ENCODE measurements at regions not wholly inside any gene's neighbourhood (a gene's known extent, or its start where the extent isn't known, plus 50 kb on each side); places are given as distances from the start of the nearest gene placed in this dataset.

DNA sequence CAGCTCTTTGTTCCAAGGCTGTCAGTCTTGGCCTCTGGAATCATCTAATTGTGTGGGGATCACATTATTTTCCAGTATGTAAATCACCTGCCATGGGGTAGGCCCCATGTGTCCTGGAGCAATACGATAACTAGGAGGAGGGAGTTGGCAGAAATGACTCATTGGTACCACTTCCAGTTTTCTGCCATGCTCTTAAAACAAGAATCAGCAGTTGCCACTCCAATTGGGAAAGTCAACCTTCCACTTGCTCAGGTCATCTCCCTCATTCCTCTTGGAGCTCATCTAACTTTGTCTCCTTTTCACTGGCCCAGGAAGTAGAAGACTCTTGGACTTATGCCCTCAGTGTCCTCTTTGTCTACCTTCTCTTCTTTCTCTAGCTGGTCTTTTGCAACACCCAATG lies 487.0 kb downstream of the SLC4A3 start:
- Histone ChIP-seq H3K18ac (ENCODE audit: insufficient read length, low read depth, low read length) (no peak overlapping the region), H3K23ac (ENCODE audit: insufficient read length, low read depth, low read length) (no peak overlapping the region), H3K9me3 (ENCODE audit: control insufficient read depth, low read depth, low read length) (no peaks in the 10 kb centered on the region), H2BK12ac (ENCODE audit: insufficient read length, low read depth, low read length) (no peak overlapping the region), H3K79me2 (ENCODE audit: insufficient read depth, low read length) (no peaks in the 10 kb centered on the region), H3K79me1 (ENCODE audit: insufficient read depth, low read depth, low read length, poor library complexity, severe bottlenecking) (no peaks in the 10 kb centered on the region), H3K27me3 (ENCODE audit: insufficient read depth, low read length) (no peaks in the 10 kb centered on the region), H3K4me1 (ENCODE audit: insufficient read depth, low read length) (no peaks in the 10 kb centered on the region), H3K4me2 (ENCODE audit: insufficient read depth, insufficient read length, low read length) (no peak overlapping the region), H2AK5ac (ENCODE audit: insufficient read length, low read length) (no peak overlapping the region), H4K91ac (ENCODE audit: insufficient read length, low read depth, low read length) (no peak overlapping the region), H3K9ac (ENCODE audit: extremely low read depth, insufficient read length, low read length) (no peak overlapping the region), H4K5ac (ENCODE audit: insufficient read length, low read depth, low read length) (no peak overlapping the region), H3K14ac (ENCODE audit: insufficient read depth, low read length) (no peak overlapping the region), H2BK120ac (ENCODE audit: low read depth, low read length, poor library complexity, severe bottlenecking) (no peak overlapping the region), H3K27ac (ENCODE audit: insufficient read length, low read depth, low read length) (no peak overlapping the region), H2BK20ac (ENCODE audit: low read depth, low read length, poor library complexity, severe bottlenecking) (no peak overlapping the region), H3K23me2 (ENCODE audit: insufficient read length, low read depth, low read length, poor library complexity, severe bottlenecking) (no peaks in the 10 kb centered on the region), H3K4ac (ENCODE audit: low read depth, low read length) (no peak overlapping the region), H2AFZ (ENCODE audit: low read length) (no peak overlapping the region), H3T11ph (ENCODE audit: low read length) (no peak overlapping the region), H3K56ac (ENCODE audit: insufficient read length, low read depth, low read length) (no peak overlapping the region), H2BK5ac (ENCODE audit: insufficient read length, low read length) (no peak overlapping the region), H2BK15ac (ENCODE audit: low read depth, low read length) (no peak overlapping the region), H4K8ac (replicated peaks; ENCODE audit: insufficient read length, low read depth, low read length) (no peak overlapping the region), H4K20me1 (ENCODE audit: control insufficient read depth, insufficient read depth, insufficient read length) (no peaks in the 10 kb centered on the region)
- TF ChIP-seq, protein P1, sequence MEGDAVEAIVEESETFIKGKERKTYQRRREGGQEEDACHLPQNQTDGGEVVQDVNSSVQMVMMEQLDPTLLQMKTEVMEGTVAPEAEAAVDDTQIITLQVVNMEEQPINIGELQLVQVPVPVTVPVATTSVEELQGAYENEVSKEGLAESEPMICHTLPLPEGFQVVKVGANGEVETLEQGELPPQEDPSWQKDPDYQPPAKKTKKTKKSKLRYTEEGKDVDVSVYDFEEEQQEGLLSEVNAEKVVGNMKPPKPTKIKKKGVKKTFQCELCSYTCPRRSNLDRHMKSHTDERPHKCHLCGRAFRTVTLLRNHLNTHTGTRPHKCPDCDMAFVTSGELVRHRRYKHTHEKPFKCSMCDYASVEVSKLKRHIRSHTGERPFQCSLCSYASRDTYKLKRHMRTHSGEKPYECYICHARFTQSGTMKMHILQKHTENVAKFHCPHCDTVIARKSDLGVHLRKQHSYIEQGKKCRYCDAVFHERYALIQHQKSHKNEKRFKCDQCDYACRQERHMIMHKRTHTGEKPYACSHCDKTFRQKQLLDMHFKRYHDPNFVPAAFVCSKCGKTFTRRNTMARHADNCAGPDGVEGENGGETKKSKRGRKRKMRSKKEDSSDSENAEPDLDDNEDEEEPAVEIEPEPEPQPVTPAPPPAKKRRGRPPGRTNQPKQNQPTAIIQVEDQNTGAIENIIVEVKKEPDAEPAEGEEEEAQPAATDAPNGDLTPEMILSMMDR (conservative IDR thresholded peaks at IDR 0.05) = no peak
- H3K9me3 Mint-ChIP-seq = peaks cover 7 to 13% of the 10 kb centered on the region in 2 experiments; a peak in 4 of 5 replicates
- no peak overlapping the region for H3K4me3 Mint-ChIP-seq
- H3K27ac Mint-ChIP-seq = no peak overlapping the region
- peaks cover 3% of the 10 kb centered on the region; the same call in 1 of the 2 replicates for H3K27me3 Mint-ChIP-seq (ENCODE audit: low read depth)
- peaks cover 0 to 3% (median 2%) of the 10 kb centered on the region in 3 experiments; a peak in 2 of 7 replicates for H3K36me3 Mint-ChIP-seq (ENCODE audit: insufficient read depth in 1 of 3, low read depth in 3 of 3)
- no peaks in the 10 kb centered on the region for H3K4me1 Mint-ChIP-seq
- WGBS (ENCODE audit: extremely low coverage, insufficient read length, low lambda C conversion rate) = no CpG with 5 or more reads among the region's 1 CpG
- DNase-seq = no peak
